ENCODE measurements at regions not wholly inside any gene's neighbourhood (a gene's known extent, or its start where the extent isn't known, plus 50 kb on each side); places are given as distances from the start of the nearest gene placed in this dataset.

GRCh38 chr2:12057436-12058166, 311.2 kb downstream of the LPIN1 start:
- ChIA-PET POLR2A (no interaction called here), CTCF (interaction anchor here (1.2 kb wide), 1 partner anchor 14 kb away, joined by 3 read pairs; no protein-coding TSS in a partner anchor)
- H2AFZ ChIP-seq (ENCODE audit: low read depth, low read length) = no peak overlapping the region
- TF ChIP-seq FOS (IDR thresholded peaks at IDR 0.05; ENCODE audit: borderline replicate concordance, insufficient read depth, low read length) (no peak), POLR2AphosphoS5 (IDR thresholded peaks at IDR 0.05; ENCODE audit: insufficient read depth, low read depth, low read length) (no peak), POLR2A (IDR thresholded peaks at IDR 0.05; ENCODE audit: low read depth, low read length) (no peak), MYC (IDR thresholded peaks at IDR 0.05; ENCODE audit: low read depth, low read length) (no peak), CTCF (IDR thresholded peaks at IDR 0.05; ENCODE audit: extremely low read depth in 1 of 2, insufficient read depth in 1 of 2, low read depth in 1 of 2, low read length in 2 of 2) (no peak), GATA2 (IDR thresholded peaks at IDR 0.05; ENCODE audit: insufficient read depth, insufficient read length, low read depth, low read length) (no peak), EZH2 (IDR thresholded peaks at IDR 0.05; ENCODE audit: borderline replicate concordance, low read depth, low read length, severe bottlenecking) (no peak), JUN (IDR thresholded peaks at IDR 0.05; ENCODE audit: borderline replicate concordance, insufficient read depth, insufficient read length, low read depth) (no peak)
- TF ChIP-seq, protein P1, sequence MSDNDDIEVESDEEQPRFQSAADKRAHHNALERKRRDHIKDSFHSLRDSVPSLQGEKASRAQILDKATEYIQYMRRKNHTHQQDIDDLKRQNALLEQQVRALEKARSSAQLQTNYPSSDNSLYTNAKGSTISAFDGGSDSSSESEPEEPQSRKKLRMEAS (IDR thresholded peaks at IDR 0.05; ENCODE audit: insufficient read depth, insufficient read length) = no peak
- H3K27ac ChIP-seq (ENCODE audit: insufficient read depth, low read depth, low read length) = no peak overlapping the region
- FAIRE-seq = no peak
- no peak overlapping the region for H3K4me2 ChIP-seq (ENCODE audit: insufficient read depth, low read length)
- intact Hi-C loops (cut with micrococcal nuclease) (no loop called here), dilution Hi-C loops (cut with MboI; ENCODE audit: extremely low pct_ligation_motif_present, low sequenced_read_pairs) (no loop called here)
- no peak overlapping the region for H3K9ac ChIP-seq (replicated peaks; ENCODE audit: extremely low read depth, insufficient read depth, low read length)
- no peaks in the 10 kb centered on the region for H3K9me3 ChIP-seq (replicated peaks; ENCODE audit: control insufficient read depth, insufficient read depth, low read length)
- no TSS peak for BruUV-seq (replicated peaks)
- no peaks in the 10 kb centered on the region for H3K36me3 ChIP-seq (ENCODE audit: control insufficient read depth in 2 of 2, extremely low read depth in 1 of 2, insufficient read depth in 2 of 2, low read length in 2 of 2)
- no peak overlapping the region for H3K4me3 ChIP-seq (replicated peaks in 1 of 3; ENCODE audit: insufficient read depth in 1 of 3, low read depth in 1 of 3, low read length in 3 of 3)
- H4K20me1 ChIP-seq (replicated peaks; ENCODE audit: control insufficient read depth, extremely low read depth, insufficient read depth, low read length) = no peaks in the 10 kb centered on the region
- no peak for DNase-seq (ENCODE audit: low read depth, low spot score)
- H3K9me1 ChIP-seq (replicated peaks; ENCODE audit: control insufficient read depth, extremely low read depth, insufficient read depth, low read length) = no peaks in the 10 kb centered on the region
- H3K79me2 ChIP-seq (ENCODE audit: control insufficient read depth, insufficient read depth, low read length) = no peaks in the 10 kb centered on the region
- no peaks in the 10 kb centered on the region for H3K27me3 ChIP-seq (ENCODE audit: control insufficient read depth in 2 of 2, insufficient read depth in 2 of 2, low read length in 2 of 2)
- H3K4me1 ChIP-seq (ENCODE audit: control insufficient read depth, extremely low read depth, insufficient read depth, low read length) = no peaks in the 10 kb centered on the region

Measured in endothelial cell of umbilical vein (primary cell).